T-helper 1 cell treated with Interleukin-12 subunit alpha and Interleukin-12 subunit beta and Interleukin-4 antibody, amounts not matched to agents 30 μg/mL and 1 μg/mL, for 36 hours (primary cell): ENCODE measurements at regions not wholly inside any gene's neighbourhood (a gene's known extent, or its start where the extent isn't known, plus 50 kb on each side); places are given as distances from the start of the nearest gene placed in this dataset.

Source experiments
- H3K27ac Mint-ChIP-seq: one replicate; pipeline ENCODE4 v1.8.0; 2021; ENCODE audit warnings: mild to moderate bottlenecking, mixed read lengths
- H3K27me3 Mint-ChIP-seq: one replicate; pipeline ENCODE4 v1.8.0; 2021; ENCODE audit warnings: low read depth, mixed read lengths
- H3K36me3 Mint-ChIP-seq: one replicate; pipeline ENCODE4 v1.8.0; 2021; ENCODE audit warnings: low read depth, mixed read lengths
- H3K4me1 Mint-ChIP-seq: one replicate; pipeline ENCODE4 v1.8.0; 2021; ENCODE audit warnings: low read depth, mixed read lengths
- H3K4me3 Mint-ChIP-seq: one replicate; pipeline ENCODE4 v1.8.0; 2021; ENCODE audit warnings: mild to moderate bottlenecking, moderate library complexity, mixed read lengths
- H3K9me3 Mint-ChIP-seq: one replicate; pipeline ENCODE4 v1.8.0; 2021; ENCODE audit warnings: mixed read lengths

DNA sequence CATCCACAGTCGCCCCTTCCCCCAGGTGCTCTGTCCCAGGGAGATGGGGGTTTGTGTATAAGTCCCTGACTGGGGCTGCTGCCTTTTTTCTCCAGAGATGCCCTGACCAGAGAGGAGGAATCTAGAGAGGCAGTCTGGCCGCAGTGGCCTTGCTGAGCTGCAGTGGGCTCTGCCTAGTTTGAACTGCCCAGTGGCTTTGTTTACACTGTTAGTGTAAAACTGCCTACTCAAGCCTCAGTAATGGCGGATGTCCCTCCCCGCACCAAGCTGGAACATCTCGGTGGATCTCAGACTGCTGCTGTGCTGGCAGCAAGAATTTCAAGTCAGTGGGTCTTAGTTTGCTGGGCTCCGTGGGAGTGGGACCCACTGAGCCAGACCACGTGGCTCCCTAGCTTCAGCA, 102.6 kb upstream of the GIMD1 start:
- Mint-ChIP-seq H3K27me3 (no peaks in the 10 kb centered on the region), H3K4me1 (no peaks in the 10 kb centered on the region), H3K4me3 (no peak overlapping the region)

DNA sequence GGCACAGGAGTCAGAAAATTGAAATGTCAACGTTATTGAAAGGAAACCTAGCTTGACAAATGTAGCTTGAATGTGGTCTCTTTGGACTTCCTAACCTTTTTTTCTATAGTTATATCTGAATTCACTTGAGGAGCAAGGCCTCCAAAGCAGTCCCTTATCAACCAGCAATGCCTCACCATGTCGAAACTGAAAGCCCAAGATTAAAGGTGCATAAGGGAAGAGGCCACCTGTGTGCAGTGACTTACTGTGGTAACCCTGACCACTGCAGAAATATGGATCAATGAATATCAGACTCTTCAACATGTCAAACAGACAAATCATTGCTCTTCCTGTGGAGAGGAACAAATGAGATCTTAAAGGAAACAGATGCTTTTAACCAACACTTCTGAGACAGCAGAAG, 95.0 kb upstream of the GIMD1 start:
- H3K9me3 Mint-ChIP-seq: no peaks in the 10 kb centered on the region
- no peaks in the 10 kb centered on the region for H3K4me1 Mint-ChIP-seq
- no peaks in the 10 kb centered on the region for H3K27me3 Mint-ChIP-seq
- H3K4me3 Mint-ChIP-seq: no peak overlapping the region
- H3K36me3 Mint-ChIP-seq: no peaks in the 10 kb centered on the region
- H3K27ac Mint-ChIP-seq: no peak overlapping the region

More for the DNA sequence above, 102.6 kb upstream of the GIMD1 start:
- Mint-ChIP-seq H3K36me3 (no peaks in the 10 kb centered on the region), H3K27ac (no peak overlapping the region), H3K9me3 (no peaks in the 10 kb centered on the region)

DNA sequence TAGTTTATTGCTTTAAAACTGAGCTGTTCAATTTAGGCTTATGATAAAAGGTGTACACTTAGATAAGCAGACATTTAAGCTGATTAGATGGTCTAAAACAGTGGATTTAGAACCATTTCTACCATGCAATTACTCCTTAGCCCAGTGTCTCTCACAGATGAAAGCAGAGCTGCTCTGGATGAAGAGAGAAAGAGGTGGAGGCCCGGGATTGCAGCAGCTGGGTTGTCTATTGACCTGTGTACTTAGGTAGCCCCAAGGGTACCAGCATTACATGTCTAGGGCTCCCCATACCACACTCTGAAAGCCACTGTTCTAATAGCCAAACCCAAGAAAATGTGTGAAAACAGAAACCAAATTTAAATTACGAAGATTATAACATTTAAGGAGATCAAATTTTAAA, 86.0 kb upstream of the GIMD1 start:
- H3K36me3 Mint-ChIP-seq: no peaks in the 10 kb centered on the region
- H3K4me1 Mint-ChIP-seq: no peaks in the 10 kb centered on the region
- no peak overlapping the region for H3K4me3 Mint-ChIP-seq
- no peaks in the 10 kb centered on the region for H3K27me3 Mint-ChIP-seq
- no peaks in the 10 kb centered on the region for H3K9me3 Mint-ChIP-seq
- H3K27ac Mint-ChIP-seq: no peak overlapping the region

GRCh38 chr4:106454021-106454420, 85.4 kb upstream of the GIMD1 start:
- H3K27me3 Mint-ChIP-seq: no peaks in the 10 kb centered on the region
- H3K9me3 Mint-ChIP-seq: no peaks in the 10 kb centered on the region
- H3K4me3 Mint-ChIP-seq: no peak overlapping the region
- no peak overlapping the region for H3K27ac Mint-ChIP-seq
- no peaks in the 10 kb centered on the region for H3K36me3 Mint-ChIP-seq
- H3K4me1 Mint-ChIP-seq: no peaks in the 10 kb centered on the region

GRCh38 chr4:106451091-106451490, 82.5 kb upstream of the GIMD1 start:
- Mint-ChIP-seq H3K4me3 (no peak overlapping the region), H3K27me3 (no peaks in the 10 kb centered on the region), H3K9me3 (no peaks in the 10 kb centered on the region), H3K4me1 (no peaks in the 10 kb centered on the region), H3K36me3 (no peaks in the 10 kb centered on the region), H3K27ac (no peak overlapping the region)

DNA sequence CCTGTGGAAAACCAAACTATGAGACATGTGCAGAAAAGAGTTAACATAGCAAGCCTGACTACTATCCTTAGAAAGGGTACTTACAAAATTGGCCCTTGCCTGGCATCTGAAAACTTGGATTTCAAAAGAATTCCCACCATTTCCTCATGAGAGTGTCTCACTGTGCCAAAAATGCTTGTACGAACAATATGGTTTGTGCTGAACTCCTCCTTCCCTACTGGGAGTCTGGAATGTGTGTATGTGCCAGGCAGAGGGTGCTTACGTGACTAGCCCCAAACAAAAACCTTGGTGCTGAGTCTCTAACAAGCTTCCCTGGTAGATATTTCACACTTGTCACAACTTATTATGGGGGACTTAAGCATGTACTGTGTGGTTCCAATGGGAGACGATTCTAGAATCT, 81.7 kb upstream of the GIMD1 start:
- H3K36me3 Mint-ChIP-seq: no peaks in the 10 kb centered on the region
- H3K27me3 Mint-ChIP-seq: no peaks in the 10 kb centered on the region
- H3K4me1 Mint-ChIP-seq: no peaks in the 10 kb centered on the region
- no peak overlapping the region for H3K27ac Mint-ChIP-seq
- H3K4me3 Mint-ChIP-seq: no peak overlapping the region
- H3K9me3 Mint-ChIP-seq: no peaks in the 10 kb centered on the region

DNA sequence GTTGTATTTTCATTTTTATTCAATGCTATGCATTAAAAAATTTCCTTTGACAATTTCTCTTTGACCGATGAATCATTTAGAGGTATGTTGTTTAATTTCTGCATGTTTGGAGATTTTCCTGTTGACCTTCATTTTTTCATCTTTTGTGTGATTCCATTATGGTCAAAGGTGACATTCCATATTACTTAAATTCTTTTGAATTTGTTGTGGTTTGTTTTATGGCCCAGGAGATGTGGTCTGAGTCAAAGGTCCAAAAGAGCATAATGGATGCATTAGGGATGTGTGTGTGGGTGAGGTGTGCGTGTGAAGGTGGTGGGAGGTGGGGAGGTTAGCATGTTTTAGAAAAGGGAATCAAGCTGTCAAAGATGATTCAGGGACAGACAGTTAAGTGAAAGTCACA, 76.0 kb upstream of the GIMD1 start:
- no peaks in the 10 kb centered on the region for H3K9me3 Mint-ChIP-seq
- H3K27ac Mint-ChIP-seq: no peak overlapping the region
- no peaks in the 10 kb centered on the region for H3K36me3 Mint-ChIP-seq
- H3K4me3 Mint-ChIP-seq: no peak overlapping the region
- no peaks in the 10 kb centered on the region for H3K27me3 Mint-ChIP-seq
- H3K4me1 Mint-ChIP-seq: no peaks in the 10 kb centered on the region

DNA sequence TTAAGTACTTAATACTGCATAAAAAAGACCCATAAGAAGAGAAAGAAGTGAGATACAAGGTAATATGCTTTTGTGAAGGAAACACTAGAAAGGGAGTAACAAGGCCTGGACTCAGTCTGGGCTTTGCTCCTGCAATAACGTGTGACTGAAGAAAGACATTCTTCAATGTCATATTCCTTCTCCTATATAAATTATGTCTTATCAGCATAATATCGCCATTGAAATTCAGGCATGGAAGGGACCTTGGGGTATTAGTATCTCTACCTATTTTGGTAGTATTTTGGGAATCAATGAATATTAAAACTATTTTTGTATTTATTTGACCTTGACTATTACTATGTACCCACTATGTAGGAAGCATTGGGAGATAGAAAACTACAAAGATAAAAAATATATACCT, 62.2 kb upstream of the GIMD1 start:
- no peak overlapping the region for H3K27ac Mint-ChIP-seq
- H3K9me3 Mint-ChIP-seq: no peaks in the 10 kb centered on the region
- no peaks in the 10 kb centered on the region for H3K27me3 Mint-ChIP-seq
- no peak overlapping the region for H3K4me3 Mint-ChIP-seq
- H3K36me3 Mint-ChIP-seq: no peaks in the 10 kb centered on the region
- H3K4me1 Mint-ChIP-seq: no peaks in the 10 kb centered on the region

DNA sequence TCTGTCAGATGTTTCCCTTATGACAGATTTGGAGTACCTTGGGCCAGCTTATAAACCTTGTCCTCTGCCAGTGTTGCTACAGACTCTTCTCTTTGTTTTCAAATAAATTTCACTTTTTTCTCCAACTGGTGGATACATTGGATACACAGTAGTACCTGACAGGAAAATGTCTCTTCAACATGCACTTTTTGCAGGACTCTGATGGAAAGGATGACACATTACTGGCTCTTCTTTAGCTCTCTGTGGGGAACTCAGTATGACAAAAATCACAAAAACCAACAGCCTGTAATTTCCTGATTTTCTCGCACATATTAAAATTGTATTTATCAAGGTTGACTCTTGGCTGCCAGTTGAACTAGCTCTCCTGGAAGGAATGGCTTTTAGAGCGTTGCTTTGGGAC, 61.3 kb upstream of the GIMD1 start:
- Mint-ChIP-seq H3K9me3 (no peaks in the 10 kb centered on the region), H3K4me3 (no peak overlapping the region), H3K4me1 (no peaks in the 10 kb centered on the region), H3K27ac (no peak overlapping the region), H3K27me3 (no peaks in the 10 kb centered on the region), H3K36me3 (no peaks in the 10 kb centered on the region)

DNA sequence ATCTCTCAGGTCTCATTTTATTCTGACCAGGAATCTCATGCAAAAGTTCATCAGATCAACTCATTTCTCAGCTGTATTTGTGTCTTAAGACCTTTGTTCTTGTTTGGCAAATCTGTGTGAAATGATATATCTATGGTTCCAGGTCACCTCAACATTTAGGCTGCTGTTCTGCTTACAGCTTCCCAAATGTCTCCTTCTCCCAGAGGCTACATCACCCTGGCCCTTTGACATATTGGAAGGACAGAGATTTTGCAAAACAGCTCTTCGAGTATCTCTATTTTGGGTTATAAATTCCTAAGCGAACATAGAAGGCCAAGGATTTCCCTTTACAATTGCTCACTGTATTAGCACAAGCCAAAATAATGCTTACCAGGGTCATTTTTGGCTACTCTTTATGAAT, 57.5 kb upstream of the GIMD1 start:
- Mint-ChIP-seq H3K27me3 (no peaks in the 10 kb centered on the region), H3K27ac (no peak overlapping the region), H3K9me3 (no peaks in the 10 kb centered on the region), H3K36me3 (no peaks in the 10 kb centered on the region), H3K4me3 (no peak overlapping the region), H3K4me1 (no peaks in the 10 kb centered on the region)

DNA sequence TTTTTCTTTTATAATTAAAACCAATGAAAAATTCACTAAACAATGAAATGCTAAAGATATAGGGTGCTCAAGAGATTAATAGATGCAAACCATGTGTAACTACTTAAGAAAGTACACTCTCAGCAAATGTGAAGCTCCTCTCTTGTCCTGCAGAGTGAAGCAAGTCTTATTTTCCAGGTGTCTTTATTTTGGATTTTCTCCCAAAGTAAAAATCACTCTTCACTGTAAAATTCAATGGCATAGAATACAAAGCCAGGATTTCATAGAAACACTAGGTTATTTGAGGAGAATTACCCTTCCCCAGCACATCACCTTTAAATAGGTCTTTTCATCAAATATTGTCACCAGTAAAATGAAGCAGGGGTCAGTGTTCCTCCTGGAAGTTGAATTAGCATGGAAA, 57.0 kb upstream of the GIMD1 start:
- Mint-ChIP-seq H3K4me1 (no peaks in the 10 kb centered on the region), H3K4me3 (no peak overlapping the region), H3K27me3 (no peaks in the 10 kb centered on the region), H3K27ac (no peak overlapping the region), H3K9me3 (no peaks in the 10 kb centered on the region), H3K36me3 (no peaks in the 10 kb centered on the region)

- no peak overlapping the region for H3K27ac Mint-ChIP-seq
Observed at GRCh38 chr4:106424426-106424825, 55.8 kb upstream of the GIMD1 start.

GRCh38 chr4:106423791-106424190, 55.2 kb upstream of the GIMD1 start:
- H3K4me3 Mint-ChIP-seq: no peak overlapping the region
- no peaks in the 10 kb centered on the region for H3K4me1 Mint-ChIP-seq
- H3K9me3 Mint-ChIP-seq: no peaks in the 10 kb centered on the region
- no peak overlapping the region for H3K27ac Mint-ChIP-seq
- no peaks in the 10 kb centered on the region for H3K27me3 Mint-ChIP-seq
- H3K36me3 Mint-ChIP-seq: no peaks in the 10 kb centered on the region

More at GRCh38 chr4:106424426-106424825, 55.8 kb upstream of the GIMD1 start:
- no peaks in the 10 kb centered on the region for H3K4me1 Mint-ChIP-seq
- no peaks in the 10 kb centered on the region for H3K9me3 Mint-ChIP-seq
- no peaks in the 10 kb centered on the region for H3K36me3 Mint-ChIP-seq
- no peak overlapping the region for H3K4me3 Mint-ChIP-seq
- no peaks in the 10 kb centered on the region for H3K27me3 Mint-ChIP-seq

GRCh38 chr4:106422766-106423165, 54.2 kb upstream of the GIMD1 start:
- Mint-ChIP-seq H3K36me3 (no peaks in the 10 kb centered on the region), H3K4me1 (no peaks in the 10 kb centered on the region), H3K9me3 (no peaks in the 10 kb centered on the region), H3K27me3 (no peaks in the 10 kb centered on the region), H3K27ac (no peak overlapping the region), H3K4me3 (no peak overlapping the region)

- Mint-ChIP-seq H3K27me3 (no peaks in the 10 kb centered on the region), H3K4me3 (no peak overlapping the region), H3K27ac (no peak overlapping the region), H3K9me3 (no peaks in the 10 kb centered on the region), H3K4me1 (no peaks in the 10 kb centered on the region), H3K36me3 (no peaks in the 10 kb centered on the region)
Observed at GRCh38 chr4:106421441-106422296, 53.1 kb upstream of the GIMD1 start.

DNA sequence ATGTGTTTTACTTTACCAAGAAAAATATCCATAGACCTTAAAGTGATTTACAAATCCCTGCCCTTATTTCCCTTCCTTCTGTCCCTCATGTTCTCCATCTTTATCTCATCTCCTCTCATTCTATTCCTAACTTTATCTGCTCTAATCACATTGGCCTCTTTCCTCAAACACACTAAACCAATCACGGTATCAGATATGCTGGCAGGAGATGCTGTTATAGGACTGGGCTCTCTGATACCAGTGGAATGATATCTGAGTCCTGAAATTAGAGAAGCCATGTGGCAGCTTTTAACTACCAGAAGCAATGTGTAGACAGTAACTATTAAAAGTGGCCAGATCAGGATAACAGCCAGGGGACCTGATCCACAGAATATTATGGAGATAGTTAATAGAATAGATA, 49.9 kb upstream of the GIMD1 start:
- H3K4me1 Mint-ChIP-seq: no peaks in the 10 kb centered on the region
- H3K27me3 Mint-ChIP-seq: no peaks in the 10 kb centered on the region
- no peak overlapping the region for H3K4me3 Mint-ChIP-seq
- H3K27ac Mint-ChIP-seq: no peak overlapping the region
- no peaks in the 10 kb centered on the region for H3K9me3 Mint-ChIP-seq
- no peaks in the 10 kb centered on the region for H3K36me3 Mint-ChIP-seq
